SK-N-SH (cell line): ENCODE measurements at regions not wholly inside any gene's neighbourhood (a gene's known extent, or its start where the extent isn't known, plus 50 kb on each side); places are given as distances from the start of the nearest gene placed in this dataset.

Source experiments
- CTCF ChIP-seq: fragments of 200-600 bp; sonication (generic); IDR thresholded peaks from 2 replicates; pipeline ENCODE4 v1.6.1; 2017; ENCODE audit warnings: antibody characterized with exemption, mild to moderate bottlenecking, moderate library complexity
- FOXJ3 ChIP-seq: sonication (generic); formaldehyde crosslinking; IDR thresholded peaks from 2 replicates; pipeline ENCODE4 v1.5.1; 2020; ENCODE audit warnings: mild to moderate bottlenecking, missing genetic modification reagents
- JUND ChIP-seq: IDR thresholded peaks from 2 replicates; pipeline ENCODE4 v1.4.0; 2012
- MAX ChIP-seq: IDR thresholded peaks from 2 replicates; pipeline ENCODE4 v1.4.0; 2012; ENCODE audit warnings: low read depth
- MEF2A ChIP-seq: IDR thresholded peaks from 2 replicates; pipeline ENCODE4 v1.4.0; 2012; ENCODE audit warnings: low read depth, borderline replicate concordance
- PBX3 ChIP-seq: IDR thresholded peaks from 2 replicates; pipeline ENCODE4; 2012
- POLR2AphosphoS5 ChIP-seq: IDR thresholded peaks from 2 replicates; pipeline ENCODE4 v1.6.1; 2012; ENCODE audit warnings: low read depth, low read length

GRCh38 chr4:8707045-8707781, 114.6 kb downstream of the CPZ start:
- TF ChIP-seq PBX3 (no peak), FOXJ3 (CRISPR knock-in tag) (no peak), JUND (no peak), POLR2AphosphoS5 (no peak), MAX (no peak), MEF2A (no peak), CTCF (no peak)
